Skeletal muscle satellite cell (primary cell): ENCODE measurements at regions not wholly inside any gene's neighbourhood (a gene's known extent, or its start where the extent isn't known, plus 50 kb on each side); places are given as distances from the start of the nearest gene placed in this dataset.

Experiments used
- H3K27me3 ChIP-seq: 2 replicates; pipeline ENCODE4 v1.7.0; 2013; ENCODE audit warnings: low read length; ENCODE audit not compliant: control insufficient read depth, insufficient read depth
- H3K36me3 ChIP-seq: 2 replicates; pipeline ENCODE4 v1.7.0; 2013; ENCODE audit warnings: mild to moderate bottlenecking, control low read depth, low read length; ENCODE audit not compliant: insufficient read depth
- H3K4me1 ChIP-seq: 2 replicates; pipeline ENCODE4 v1.7.0; 2013; ENCODE audit warnings: low read length; ENCODE audit not compliant: control insufficient read depth, insufficient read depth
- H3K4me2 ChIP-seq: 2 replicates; pipeline ENCODE4 v1.7.0; 2013; ENCODE audit warnings: mild to moderate bottlenecking, low read length
- H3K4me3 ChIP-seq: 2 replicates; pipeline ENCODE4 v1.7.0; 2013; ENCODE audit warnings: low read length
- H3K9ac ChIP-seq: 2 replicates; pipeline ENCODE4 v1.7.0; 2013; ENCODE audit warnings: mild to moderate bottlenecking, low read depth, low read length, moderate library complexity
- H3K9me3 ChIP-seq: replicated peaks from 2 replicates; pipeline ENCODE4 v1.7.0; 2013; ENCODE audit warnings: mild to moderate bottlenecking, control low read depth, low read length

GRCh38 chrX:39965051-39965573, 132.6 kb downstream of the BCOR start:
- Histone ChIP-seq H3K4me1 (no peaks in the 10 kb centered on the region), H3K4me3 (no peak overlapping the region), H3K9me3 (peaks cover 6% of the 10 kb centered on the region), H3K9ac (no peak overlapping the region), H3K36me3 (no peaks in the 10 kb centered on the region), H3K27me3 (no peaks in the 10 kb centered on the region), H3K4me2 (no peak overlapping the region)

- Histone ChIP-seq H3K9ac (no peak overlapping the region), H3K4me2 (no peak overlapping the region), H3K36me3 (no peaks in the 10 kb centered on the region), H3K4me1 (no peaks in the 10 kb centered on the region), H3K9me3 (peaks cover 6% of the 10 kb centered on the region), H3K4me3 (no peak overlapping the region), H3K27me3 (no peaks in the 10 kb centered on the region)
Measured at GRCh38 chrX:39966176-39966575, 131.6 kb downstream of the BCOR start.

GRCh38 chrX:39967348-39967747, 130.4 kb downstream of the BCOR start:
- no peaks in the 10 kb centered on the region for H3K27me3 ChIP-seq
- H3K9me3 ChIP-seq: peaks cover 6% of the 10 kb centered on the region
- H3K9ac ChIP-seq: no peak overlapping the region
- H3K4me2 ChIP-seq: no peak overlapping the region
- H3K4me1 ChIP-seq: peaks cover 6% of the 10 kb centered on the region
- no peaks in the 10 kb centered on the region for H3K36me3 ChIP-seq
- H3K4me3 ChIP-seq: no peak overlapping the region

GRCh38 chrX:39969099-39969818, 128.5 kb downstream of the BCOR start:
- Histone ChIP-seq H3K27me3 (no peaks in the 10 kb centered on the region), H3K9me3 (peaks cover 6% of the 10 kb centered on the region), H3K4me2 (no peak overlapping the region), H3K4me1 (peaks cover 15% of the 10 kb centered on the region), H3K36me3 (no peaks in the 10 kb centered on the region), H3K4me3 (no peak overlapping the region), H3K9ac (no peak overlapping the region)

- no peak overlapping the region for H3K4me3 ChIP-seq
- peaks cover 15% of the 10 kb centered on the region for H3K4me1 ChIP-seq
- H3K4me2 ChIP-seq: no peak overlapping the region
- no peaks in the 10 kb centered on the region for H3K27me3 ChIP-seq
- no peak overlapping the region for H3K9ac ChIP-seq
- no peaks in the 10 kb centered on the region for H3K36me3 ChIP-seq
- H3K9me3 ChIP-seq: peaks cover 6% of the 10 kb centered on the region
Measured at GRCh38 chrX:39969819-39970504, 127.8 kb downstream of the BCOR start.

GRCh38 chrX:39971760-39972159, 126.0 kb downstream of the BCOR start:
- Histone ChIP-seq H3K9ac (peak overlapping the region; percentile 39), H3K36me3 (no peaks in the 10 kb centered on the region), H3K4me3 (no peak overlapping the region), H3K27me3 (no peaks in the 10 kb centered on the region), H3K9me3 (no peaks in the 10 kb centered on the region), H3K4me2 (no peak overlapping the region), H3K4me1 (peaks cover 15% of the 10 kb centered on the region)

GRCh38 chrX:39972340-39972739, 125.4 kb downstream of the BCOR start:
- Histone ChIP-seq H3K9ac (peak overlapping the region; percentile 39), H3K27me3 (no peaks in the 10 kb centered on the region), H3K9me3 (no peaks in the 10 kb centered on the region), H3K4me1 (peaks cover 15% of the 10 kb centered on the region), H3K4me3 (no peak overlapping the region), H3K36me3 (no peaks in the 10 kb centered on the region), H3K4me2 (peak overlapping the region; percentile 43)

- Histone ChIP-seq H3K4me2 (no peak overlapping the region), H3K36me3 (no peaks in the 10 kb centered on the region), H3K4me1 (peaks cover 15% of the 10 kb centered on the region), H3K4me3 (no peak overlapping the region), H3K9me3 (no peaks in the 10 kb centered on the region), H3K9ac (no peak overlapping the region), H3K27me3 (no peaks in the 10 kb centered on the region)
Measured at GRCh38 chrX:39973810-39974209, 123.9 kb downstream of the BCOR start.

- Histone ChIP-seq H3K9ac (no peak overlapping the region), H3K36me3 (no peaks in the 10 kb centered on the region), H3K4me1 (peaks cover 15% of the 10 kb centered on the region), H3K4me2 (no peak overlapping the region), H3K27me3 (no peaks in the 10 kb centered on the region), H3K4me3 (no peak overlapping the region), H3K9me3 (no peaks in the 10 kb centered on the region)
Measured at GRCh38 chrX:39974270-39974669, 123.5 kb downstream of the BCOR start.

- no peaks in the 10 kb centered on the region for H3K27me3 ChIP-seq
- no peaks in the 10 kb centered on the region for H3K9me3 ChIP-seq
- H3K4me1 ChIP-seq: peaks cover 15% of the 10 kb centered on the region
- no peak overlapping the region for H3K4me3 ChIP-seq
- H3K36me3 ChIP-seq: no peaks in the 10 kb centered on the region
- H3K9ac ChIP-seq: no peak overlapping the region
- H3K4me2 ChIP-seq: no peak overlapping the region
Measured at GRCh38 chrX:39975101-39975925, 122.4 kb downstream of the BCOR start.

GRCh38 chrX:39981946-39982345, 115.8 kb downstream of the BCOR start:
- H3K4me1 ChIP-seq: peaks cover 16% of the 10 kb centered on the region
- H3K27me3 ChIP-seq: no peaks in the 10 kb centered on the region
- no peak overlapping the region for H3K4me2 ChIP-seq
- no peak overlapping the region for H3K9ac ChIP-seq
- no peaks in the 10 kb centered on the region for H3K36me3 ChIP-seq
- H3K4me3 ChIP-seq: no peak overlapping the region
- H3K9me3 ChIP-seq: no peaks in the 10 kb centered on the region
